SK-N-SH (cell line): ENCODE measurements at regions not wholly inside any gene's neighbourhood (a gene's known extent, or its start where the extent isn't known, plus 50 kb on each side); places are given as distances from the start of the nearest gene placed in this dataset.

Experiments used
- EZH2phosphoT487 ChIP-seq: fragments of 200-600 bp; sonication (generic); IDR thresholded peaks from 2 replicates; pipeline ENCODE4 v1.6.1; 2017; ENCODE audit warnings: low read depth, mixed run types, mild to moderate bottlenecking, antibody characterized with exemption, moderate library complexity, borderline replicate concordance
- GABPA ChIP-seq: IDR thresholded peaks from 2 replicates; pipeline ENCODE4 v1.4.0; 2012; ENCODE audit warnings: low read depth, mild to moderate bottlenecking
- GATA2 ChIP-seq: sonication (generic); formaldehyde crosslinking; IDR thresholded peaks from 2 replicates; pipeline ENCODE4 v1.5.0; 2020; ENCODE audit warnings: mild to moderate bottlenecking, missing genetic modification reagents
- POLR2AphosphoS5 ChIP-seq: IDR thresholded peaks from 2 replicates; pipeline ENCODE4 v1.6.1; 2012; ENCODE audit warnings: low read depth, low read length
- RAD21 ChIP-seq: IDR thresholded peaks from 2 replicates; pipeline ENCODE4 v1.6.1; 2012; ENCODE audit warnings: mild to moderate bottlenecking, low read length
- RCOR1 ChIP-seq: fragments of 150-350 bp; IDR thresholded peaks from 2 replicates; pipeline ENCODE4 v1.6.1; 2017; ENCODE audit warnings: antibody characterized with exemption, low read length
- TF ChIP-seq, protein P1 (sequence below): fragments of 200-600 bp; sonication (generic); IDR thresholded peaks from 2 replicates; pipeline ENCODE4 v1.6.1; 2017; ENCODE audit warnings: antibody characterized with exemption, mild to moderate bottlenecking, moderate library complexity

DNA sequence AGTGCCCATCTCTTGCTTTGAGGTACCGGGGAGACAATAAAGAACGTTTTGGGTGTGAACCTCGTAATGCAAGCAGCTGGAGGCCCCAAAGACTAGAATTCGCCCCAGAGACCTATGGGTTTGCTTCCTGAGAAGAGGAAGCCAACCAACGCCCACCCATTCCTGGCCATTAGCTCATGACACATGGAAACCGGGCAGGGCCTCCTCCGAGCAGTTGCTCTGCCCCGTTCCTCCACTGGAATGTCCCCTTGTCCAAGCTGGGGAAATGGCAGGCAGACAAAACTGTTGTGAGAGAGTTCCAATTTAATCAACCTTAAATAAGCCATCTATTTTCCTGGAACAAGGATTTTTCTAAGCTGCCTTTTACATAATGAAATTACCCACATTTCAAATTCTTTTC is 250.9 kb upstream of the IGF1R start:
- TF ChIP-seq, protein P1, sequence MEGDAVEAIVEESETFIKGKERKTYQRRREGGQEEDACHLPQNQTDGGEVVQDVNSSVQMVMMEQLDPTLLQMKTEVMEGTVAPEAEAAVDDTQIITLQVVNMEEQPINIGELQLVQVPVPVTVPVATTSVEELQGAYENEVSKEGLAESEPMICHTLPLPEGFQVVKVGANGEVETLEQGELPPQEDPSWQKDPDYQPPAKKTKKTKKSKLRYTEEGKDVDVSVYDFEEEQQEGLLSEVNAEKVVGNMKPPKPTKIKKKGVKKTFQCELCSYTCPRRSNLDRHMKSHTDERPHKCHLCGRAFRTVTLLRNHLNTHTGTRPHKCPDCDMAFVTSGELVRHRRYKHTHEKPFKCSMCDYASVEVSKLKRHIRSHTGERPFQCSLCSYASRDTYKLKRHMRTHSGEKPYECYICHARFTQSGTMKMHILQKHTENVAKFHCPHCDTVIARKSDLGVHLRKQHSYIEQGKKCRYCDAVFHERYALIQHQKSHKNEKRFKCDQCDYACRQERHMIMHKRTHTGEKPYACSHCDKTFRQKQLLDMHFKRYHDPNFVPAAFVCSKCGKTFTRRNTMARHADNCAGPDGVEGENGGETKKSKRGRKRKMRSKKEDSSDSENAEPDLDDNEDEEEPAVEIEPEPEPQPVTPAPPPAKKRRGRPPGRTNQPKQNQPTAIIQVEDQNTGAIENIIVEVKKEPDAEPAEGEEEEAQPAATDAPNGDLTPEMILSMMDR = no peak
- TF ChIP-seq RCOR1 = no peak
- no peak for TF ChIP-seq EZH2phosphoT487
- no peak for TF ChIP-seq GATA2 (CRISPR knock-in tag)
- TF ChIP-seq POLR2AphosphoS5 = no peak
- TF ChIP-seq GABPA = no peak
- no peak for TF ChIP-seq RAD21
